ENCODE measurements at regions not wholly inside any gene's neighbourhood (a gene's known extent, or its start where the extent isn't known, plus 50 kb on each side); places are given as distances from the start of the nearest gene placed in this dataset.

- 77% methylated on average over 5 of the region's 5 CpGs for WGBS
- Histone ChIP-seq H3K36me3 (no peaks in the 10 kb centered on the region), H3K27ac (no peak overlapping the region), H3K4me1 (no peaks in the 10 kb centered on the region), H3K27me3 (no peaks in the 10 kb centered on the region), H3K4me3 (no peak overlapping the region), H3K9me3 (no peaks in the 10 kb centered on the region)
- no peak for TF ChIP-seq EP300 (IDR thresholded peaks at IDR 0.05)
- no peak for TF ChIP-seq POLR2AphosphoS5 (IDR thresholded peaks at IDR 0.05)
- no peak for TF ChIP-seq CTCF (IDR thresholded peaks at IDR 0.05)
- no peak for TF ChIP-seq POLR2A (IDR thresholded peaks at IDR 0.05)
- no peak for DNase-seq (ENCODE audit: low spot score in 2 of 2)
These were observed 282.4 kb upstream of the CYRIA start for GRCh38 chr2:16948053-16948452.

GRCh38 chr2:16943279-16943958 is 277.8 kb upstream of the CYRIA start:
- no peaks in the 10 kb centered on the region for H3K27me3 ChIP-seq
- 75% methylated on average over 4 of the region's 4 CpGs for WGBS
- H3K4me3 ChIP-seq = no peak overlapping the region
- no peak for DNase-seq (ENCODE audit: low spot score in 2 of 2)
- H3K9me3 ChIP-seq = no peaks in the 10 kb centered on the region
- H3K4me1 ChIP-seq = no peaks in the 10 kb centered on the region
- H3K27ac ChIP-seq = no peak overlapping the region
- H3K36me3 ChIP-seq = no peaks in the 10 kb centered on the region
- TF ChIP-seq POLR2A (IDR thresholded peaks at IDR 0.05) (no peak), CTCF (IDR thresholded peaks at IDR 0.05) (no peak), EP300 (IDR thresholded peaks at IDR 0.05) (no peak), POLR2AphosphoS5 (IDR thresholded peaks at IDR 0.05) (no peak)

GRCh38 chr2:16940214-16940613 is 274.6 kb upstream of the CYRIA start:
- no peak for DNase-seq (ENCODE audit: low spot score in 2 of 2)
- Histone ChIP-seq H3K9me3 (no peaks in the 10 kb centered on the region), H3K4me3 (no peak overlapping the region), H3K27me3 (no peaks in the 10 kb centered on the region), H3K27ac (no peak overlapping the region), H3K36me3 (no peaks in the 10 kb centered on the region), H3K4me1 (no peaks in the 10 kb centered on the region)
- TF ChIP-seq EP300 (IDR thresholded peaks at IDR 0.05) (no peak), POLR2A (IDR thresholded peaks at IDR 0.05) (no peak), CTCF (IDR thresholded peaks at IDR 0.05) (no peak), POLR2AphosphoS5 (IDR thresholded peaks at IDR 0.05) (no peak)
- 88% methylated on average over 1 of the region's 1 CpG for WGBS

GRCh38 chr2:16939771-16940170 is 274.1 kb upstream of the CYRIA start:
- H3K9me3 ChIP-seq = no peaks in the 10 kb centered on the region
- 50% methylated on average over 1 of the region's 1 CpG for WGBS
- no peaks in the 10 kb centered on the region for H3K36me3 ChIP-seq
- TF ChIP-seq POLR2AphosphoS5 (IDR thresholded peaks at IDR 0.05) = no peak
- H3K27me3 ChIP-seq = no peaks in the 10 kb centered on the region
- H3K27ac ChIP-seq = no peak overlapping the region
- no peaks in the 10 kb centered on the region for H3K4me1 ChIP-seq
- no peak overlapping the region for H3K4me3 ChIP-seq
- DNase-seq (ENCODE audit: low spot score in 2 of 2) = no peak

- no peak for DNase-seq (ENCODE audit: low spot score in 2 of 2)
- Histone ChIP-seq H3K9me3 (no peaks in the 10 kb centered on the region), H3K4me3 (no peak overlapping the region), H3K4me1 (no peaks in the 10 kb centered on the region), H3K36me3 (no peaks in the 10 kb centered on the region), H3K27me3 (no peaks in the 10 kb centered on the region), H3K27ac (no peak overlapping the region)
- no peak for TF ChIP-seq CTCF (IDR thresholded peaks at IDR 0.05)
- WGBS = 55% methylated on average over 4 of the region's 4 CpGs
These were observed 267.7 kb upstream of the CYRIA start for GRCh38 chr2:16933355-16933754.

- Histone ChIP-seq H3K27ac (no peak overlapping the region), H3K36me3 (no peaks in the 10 kb centered on the region), H3K4me3 (no peak overlapping the region), H3K27me3 (no peaks in the 10 kb centered on the region), H3K9me3 (no peaks in the 10 kb centered on the region), H3K4me1 (no peaks in the 10 kb centered on the region)
- no peak for TF ChIP-seq POLR2AphosphoS5 (IDR thresholded peaks at IDR 0.05)
- no peak for TF ChIP-seq CTCF (IDR thresholded peaks at IDR 0.05)
- no peak for TF ChIP-seq POLR2A (IDR thresholded peaks at IDR 0.05)
- no peak for DNase-seq (ENCODE audit: low spot score in 2 of 2)
- WGBS = 80% methylated on average over 3 of the region's 3 CpGs
These were observed 267.2 kb upstream of the CYRIA start for GRCh38 chr2:16932826-16933225.

Measured in suprapubic skin (tissue), 4 donors.